ENCODE measurements at regions not wholly inside any gene's neighbourhood (a gene's known extent, or its start where the extent isn't known, plus 50 kb on each side); places are given as distances from the start of the nearest gene placed in this dataset.
"Not testable (repeated sequence)": the region's sequence is repeated elsewhere in the genome, so short reads cannot be mapped to it uniquely, and the experiment has no call there.

DNA sequence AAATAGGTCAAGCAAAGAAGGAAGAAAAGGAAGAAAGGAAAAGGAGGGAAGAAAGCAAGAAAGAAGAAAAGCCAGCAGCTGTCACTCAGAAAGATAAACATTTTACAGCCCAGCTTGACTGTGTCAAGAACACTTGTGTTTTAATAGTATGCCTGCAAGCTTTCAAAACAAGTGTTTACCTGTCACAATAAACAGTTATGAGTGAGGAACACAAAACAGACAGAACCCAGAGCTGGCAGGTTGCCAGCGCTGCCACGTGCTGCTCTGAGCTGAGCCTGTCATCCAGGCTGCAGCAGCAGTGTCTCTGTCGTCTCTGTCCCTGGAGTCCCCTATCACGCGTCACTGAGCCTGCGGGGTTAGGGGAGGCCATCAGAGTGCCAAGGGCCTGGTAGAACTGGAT lies 827.6 kb upstream of the AUTS2 start:
- Histone ChIP-seq H3K4me1 (ENCODE audit: control insufficient read depth, insufficient read depth, low read length) (no peaks in the 10 kb centered on the region), H3K27ac (ENCODE audit: low read length) (no peak overlapping the region), H3K27me3 (ENCODE audit: control insufficient read depth, insufficient read depth, low read length) (no peaks in the 10 kb centered on the region), H3K9me3 (ENCODE audit: control insufficient read depth, insufficient read depth, low read length) (peaks cover 7% of the 10 kb centered on the region), H3K4me3 (ENCODE audit: low read length) (no peak overlapping the region; the same call in 1 of the 2 replicates), H3K36me3 (ENCODE audit: control insufficient read depth, insufficient read depth, low read length) (no peaks in the 10 kb centered on the region)
- DNase-seq (ENCODE audit: low read depth, low spot score): no peak
- no CpG with 5 or more reads among the region's 6 CpGs for WGBS (ENCODE audit: insufficient coverage, insufficient read length)

DNA sequence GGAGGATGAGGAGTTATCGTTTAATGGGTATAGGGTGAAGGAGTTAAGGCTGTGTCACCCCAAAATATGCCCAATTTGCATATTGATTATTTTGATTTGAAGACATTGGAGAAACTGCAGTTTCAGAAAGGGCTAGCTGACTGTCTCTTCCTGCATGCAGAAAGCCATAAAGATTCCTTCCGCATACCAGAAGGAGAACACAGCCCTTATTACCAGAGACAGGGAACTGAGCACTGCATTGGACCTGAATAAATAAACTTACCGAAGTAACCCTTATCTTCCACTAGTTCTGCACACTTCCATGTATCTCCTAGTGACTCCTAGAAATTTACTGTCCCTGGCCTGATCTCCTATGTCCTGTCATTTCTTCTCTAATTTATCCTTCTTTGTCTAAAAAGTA lies 821.9 kb upstream of the AUTS2 start:
- H3K27ac ChIP-seq (ENCODE audit: low read length): no peak overlapping the region
- no peaks in the 10 kb centered on the region for H3K4me1 ChIP-seq (ENCODE audit: control insufficient read depth, insufficient read depth, low read length)
- H3K4me3 ChIP-seq (ENCODE audit: low read length): no peak overlapping the region
- H3K9me3 ChIP-seq (ENCODE audit: control insufficient read depth, insufficient read depth, low read length): peaks cover 4% of the 10 kb centered on the region; the same call in 1 of the 2 replicates
- no peak for DNase-seq (ENCODE audit: low read depth, low spot score)
- no peaks in the 10 kb centered on the region for H3K27me3 ChIP-seq (ENCODE audit: control insufficient read depth, insufficient read depth, low read length)
- WGBS (ENCODE audit: insufficient coverage, insufficient read length): no CpG with 5 or more reads among the region's 3 CpGs
- no peaks in the 10 kb centered on the region for H3K36me3 ChIP-seq (ENCODE audit: control insufficient read depth, insufficient read depth, low read length)

DNA sequence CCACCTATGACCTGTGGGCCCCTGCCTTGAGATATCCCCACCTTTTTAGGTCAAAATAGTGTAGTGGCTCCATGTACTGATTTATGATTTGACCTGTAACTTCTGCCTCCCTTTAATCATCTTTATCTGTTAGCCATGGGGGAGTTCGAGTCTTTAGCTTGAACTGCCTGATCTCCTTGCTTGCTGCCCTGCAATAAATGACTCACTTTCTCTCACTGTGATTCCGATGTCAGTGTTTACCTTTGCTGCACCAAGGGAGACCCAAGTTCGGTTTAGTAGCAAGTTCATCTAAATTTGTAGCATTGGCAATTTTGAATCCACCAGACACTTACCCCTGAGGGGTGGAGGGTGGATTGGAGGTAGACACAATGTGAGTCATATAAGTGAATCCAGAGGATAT lies 814.6 kb upstream of the AUTS2 start:
- no peaks in the 10 kb centered on the region for H3K27me3 ChIP-seq (ENCODE audit: control insufficient read depth, insufficient read depth, low read length)
- peaks cover 11% of the 10 kb centered on the region for H3K9me3 ChIP-seq (ENCODE audit: control insufficient read depth, insufficient read depth, low read length)
- WGBS (ENCODE audit: insufficient coverage, insufficient read length): no CpG with 5 or more reads among the region's 3 CpGs
- no peaks in the 10 kb centered on the region for H3K36me3 ChIP-seq (ENCODE audit: control insufficient read depth, insufficient read depth, low read length)
- H3K27ac ChIP-seq (ENCODE audit: low read length): no peak overlapping the region
- no peak overlapping the region for H3K4me3 ChIP-seq (ENCODE audit: low read length)
- no peaks in the 10 kb centered on the region for H3K4me1 ChIP-seq (ENCODE audit: control insufficient read depth, insufficient read depth, low read length)
- no peak for DNase-seq (ENCODE audit: low read depth, low spot score)

DNA sequence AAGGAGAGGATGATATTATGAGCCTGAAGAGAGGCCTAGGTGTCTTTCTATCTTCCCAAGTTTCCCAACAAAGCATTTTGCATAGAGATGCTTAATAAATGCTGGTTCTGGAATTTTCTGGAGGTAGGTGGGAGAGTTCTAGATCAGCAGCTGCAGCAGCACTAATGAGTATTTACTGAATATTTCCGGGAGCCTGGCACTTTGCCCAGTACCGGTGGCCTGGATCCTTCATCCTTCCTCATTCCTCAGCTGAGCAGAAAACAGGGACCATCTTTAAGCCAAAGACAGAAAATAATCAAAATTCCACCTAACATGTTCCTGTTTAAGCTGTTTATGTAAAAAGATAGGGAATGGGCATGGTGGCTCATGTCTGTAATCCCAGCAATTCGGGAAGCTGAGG lies 813.2 kb upstream of the AUTS2 start:
- Histone ChIP-seq H3K4me3 (ENCODE audit: low read length) (no peak overlapping the region), H3K4me1 (ENCODE audit: control insufficient read depth, insufficient read depth, low read length) (no peaks in the 10 kb centered on the region), H3K36me3 (ENCODE audit: control insufficient read depth, insufficient read depth, low read length) (no peaks in the 10 kb centered on the region), H3K9me3 (ENCODE audit: control insufficient read depth, insufficient read depth, low read length) (peaks cover 11% of the 10 kb centered on the region), H3K27ac (ENCODE audit: low read length) (no peak overlapping the region), H3K27me3 (ENCODE audit: control insufficient read depth, insufficient read depth, low read length) (no peaks in the 10 kb centered on the region)
- WGBS (ENCODE audit: insufficient coverage, insufficient read length): no CpG with 5 or more reads among the region's 3 CpGs
- DNase-seq (ENCODE audit: low read depth, low spot score): no peak

- peaks cover 11% of the 10 kb centered on the region for H3K9me3 ChIP-seq (ENCODE audit: control insufficient read depth, insufficient read depth, low read length)
- H3K27ac ChIP-seq (ENCODE audit: low read length): no peak overlapping the region
- no peak overlapping the region for H3K4me3 ChIP-seq (ENCODE audit: low read length)
- no peaks in the 10 kb centered on the region for H3K36me3 ChIP-seq (ENCODE audit: control insufficient read depth, insufficient read depth, low read length)
- DNase-seq (ENCODE audit: low read depth, low spot score): no peak
- no peaks in the 10 kb centered on the region for H3K4me1 ChIP-seq (ENCODE audit: control insufficient read depth, insufficient read depth, low read length)
- H3K27me3 ChIP-seq (ENCODE audit: control insufficient read depth, insufficient read depth, low read length): no peaks in the 10 kb centered on the region
- WGBS (ENCODE audit: insufficient coverage, insufficient read length): no CpG with 5 or more reads among the region's 5 CpGs
These were observed 810.7 kb upstream of the AUTS2 start for GRCh38 chr7:68787566-68787965.

- not testable (repeated sequence) for DNase-seq (ENCODE audit: low read depth, low spot score); H3K27me3 ChIP-seq (ENCODE audit: control insufficient read depth, insufficient read depth, low read length); H3K36me3 ChIP-seq (ENCODE audit: control insufficient read depth, insufficient read depth, low read length); H3K4me1 ChIP-seq (ENCODE audit: control insufficient read depth, insufficient read depth, low read length); H3K27ac ChIP-seq (ENCODE audit: low read length); H3K4me3 ChIP-seq (ENCODE audit: low read length)
- no CpG with 5 or more reads among the region's 2 CpGs for WGBS (ENCODE audit: insufficient coverage, insufficient read length)
- peaks cover 11% of the 10 kb centered on the region for H3K9me3 ChIP-seq (ENCODE audit: control insufficient read depth, insufficient read depth, low read length)
These were observed 809.7 kb upstream of the AUTS2 start for GRCh38 chr7:68788529-68788928.

DNA sequence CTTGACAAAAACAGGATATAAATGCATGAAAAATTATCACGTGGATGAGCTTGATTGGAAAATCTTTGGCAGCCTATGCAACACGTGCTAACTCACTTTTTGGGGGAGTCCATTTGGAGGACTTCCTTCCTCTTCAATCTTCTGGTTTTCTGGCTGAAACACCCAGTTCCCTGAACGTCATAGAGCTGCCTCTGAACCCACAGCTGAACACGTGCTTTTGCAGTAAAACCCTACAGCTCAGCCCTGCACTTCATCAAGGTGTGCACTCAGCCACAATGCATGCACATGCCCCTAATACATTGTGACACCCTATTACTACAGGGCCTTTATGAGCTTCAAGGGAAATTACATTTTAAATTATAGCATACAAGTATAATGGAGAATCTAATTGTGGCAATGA lies 808.7 kb upstream of the AUTS2 start:
- no CpG with 5 or more reads among the region's 4 CpGs for WGBS (ENCODE audit: insufficient coverage, insufficient read length)
- H3K4me1 ChIP-seq (ENCODE audit: control insufficient read depth, insufficient read depth, low read length): no peaks in the 10 kb centered on the region
- peaks cover 6% of the 10 kb centered on the region for H3K9me3 ChIP-seq (ENCODE audit: control insufficient read depth, insufficient read depth, low read length)
- H3K27ac ChIP-seq (ENCODE audit: low read length): no peak overlapping the region
- H3K36me3 ChIP-seq (ENCODE audit: control insufficient read depth, insufficient read depth, low read length): no peaks in the 10 kb centered on the region
- H3K27me3 ChIP-seq (ENCODE audit: control insufficient read depth, insufficient read depth, low read length): no peaks in the 10 kb centered on the region
- H3K4me3 ChIP-seq (ENCODE audit: low read length): no peak overlapping the region
- no peak for DNase-seq (ENCODE audit: low read depth, low spot score)

DNA sequence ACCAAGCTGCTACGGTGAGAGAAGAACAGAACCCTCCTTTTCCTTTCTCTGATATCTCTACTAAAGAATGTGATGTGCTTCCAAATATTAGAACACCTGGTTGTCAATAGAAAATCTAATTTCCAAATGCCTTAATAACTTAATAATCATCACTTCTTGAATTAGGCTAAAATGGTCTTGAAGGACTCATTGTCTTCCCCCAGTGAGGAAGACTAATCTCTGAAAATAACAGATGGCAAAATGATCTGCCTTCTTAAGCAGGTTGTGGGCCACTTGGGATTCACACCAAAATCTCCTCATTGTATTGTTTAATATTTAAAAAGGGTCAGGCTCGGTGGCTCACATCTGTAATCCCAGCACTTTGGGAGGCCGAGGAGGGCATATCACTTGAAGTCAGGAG lies 805.9 kb upstream of the AUTS2 start:
- H3K9me3 ChIP-seq (ENCODE audit: control insufficient read depth, insufficient read depth, low read length): peaks cover 8% of the 10 kb centered on the region

GRCh38 chr7:68793513-68793912 lies 804.8 kb upstream of the AUTS2 start:
- H3K36me3 ChIP-seq (ENCODE audit: control insufficient read depth, insufficient read depth, low read length): no peaks in the 10 kb centered on the region
- no peak overlapping the region for H3K27ac ChIP-seq (ENCODE audit: low read length)
- H3K27me3 ChIP-seq (ENCODE audit: control insufficient read depth, insufficient read depth, low read length): no peaks in the 10 kb centered on the region
- peaks cover 7% of the 10 kb centered on the region for H3K9me3 ChIP-seq (ENCODE audit: control insufficient read depth, insufficient read depth, low read length)
- WGBS (ENCODE audit: insufficient coverage, insufficient read length): no CpG with 5 or more reads among the region's 1 CpG
- no peaks in the 10 kb centered on the region for H3K4me1 ChIP-seq (ENCODE audit: control insufficient read depth, insufficient read depth, low read length)
- no peak overlapping the region for H3K4me3 ChIP-seq (ENCODE audit: low read length)
- no peak for DNase-seq (ENCODE audit: low read depth, low spot score)

More for the DNA sequence above, 805.9 kb upstream of the AUTS2 start:
- Histone ChIP-seq H3K36me3 (ENCODE audit: control insufficient read depth, insufficient read depth, low read length) (no peaks in the 10 kb centered on the region), H3K4me3 (ENCODE audit: low read length) (no peak overlapping the region), H3K27me3 (ENCODE audit: control insufficient read depth, insufficient read depth, low read length) (no peaks in the 10 kb centered on the region), H3K27ac (ENCODE audit: low read length) (no peak overlapping the region), H3K4me1 (ENCODE audit: control insufficient read depth, insufficient read depth, low read length) (no peaks in the 10 kb centered on the region)
- no CpG with 5 or more reads among the region's 3 CpGs for whole genome bisulfite sequencing (ENCODE audit: insufficient coverage, insufficient read length)
- DNase-seq (ENCODE audit: low read depth, low spot score): no peak

DNA sequence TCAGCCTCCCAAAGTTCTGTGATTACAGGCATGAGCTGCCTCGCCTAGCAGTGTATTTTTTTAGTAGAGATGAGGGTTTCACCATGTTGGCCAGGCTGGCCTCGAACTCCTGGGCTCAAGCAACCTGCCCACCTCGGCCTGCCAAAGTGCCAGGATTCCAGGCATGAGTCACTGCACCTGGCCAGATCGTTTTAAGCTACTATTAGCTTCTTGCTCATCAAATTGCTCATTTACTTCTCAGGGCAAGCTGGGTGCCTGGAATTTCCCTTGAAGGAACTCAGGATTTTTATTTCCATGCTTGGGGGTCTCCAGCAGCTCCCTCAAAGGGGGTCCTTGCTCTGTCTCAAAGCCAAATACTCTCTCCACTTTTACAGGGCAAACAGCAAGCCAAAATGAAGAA lies 798.0 kb upstream of the AUTS2 start:
- Histone ChIP-seq H3K36me3 (ENCODE audit: control insufficient read depth, insufficient read depth, low read length) (no peaks in the 10 kb centered on the region), H3K9me3 (ENCODE audit: control insufficient read depth, insufficient read depth, low read length) (peaks cover 12% of the 10 kb centered on the region), H3K27me3 (ENCODE audit: control insufficient read depth, insufficient read depth, low read length) (no peaks in the 10 kb centered on the region), H3K4me3 (ENCODE audit: low read length) (no peak overlapping the region), H3K4me1 (ENCODE audit: control insufficient read depth, insufficient read depth, low read length) (no peaks in the 10 kb centered on the region), H3K27ac (ENCODE audit: low read length) (no peak overlapping the region)
- DNase-seq (ENCODE audit: low read depth, low spot score): no peak
- no CpG with 5 or more reads among the region's 4 CpGs for WGBS (ENCODE audit: insufficient coverage, insufficient read length)

- H3K27ac ChIP-seq (ENCODE audit: low read length): no peak overlapping the region
- H3K9me3 ChIP-seq (ENCODE audit: control insufficient read depth, insufficient read depth, low read length): peaks cover 4% of the 10 kb centered on the region
- DNase-seq (ENCODE audit: low read depth, low spot score): no peak
- no peaks in the 10 kb centered on the region for H3K36me3 ChIP-seq (ENCODE audit: control insufficient read depth, insufficient read depth, low read length)
- no peaks in the 10 kb centered on the region for H3K27me3 ChIP-seq (ENCODE audit: control insufficient read depth, insufficient read depth, low read length)
- H3K4me3 ChIP-seq (ENCODE audit: low read length): no peak overlapping the region
- H3K4me1 ChIP-seq (ENCODE audit: control insufficient read depth, insufficient read depth, low read length): no peaks in the 10 kb centered on the region
- WGBS (ENCODE audit: insufficient coverage, insufficient read length): no CpG with 5 or more reads among the region's 5 CpGs
These were observed 793.1 kb upstream of the AUTS2 start for GRCh38 chr7:68805159-68805558.

Measured in iPS DF 6.9 (cell line).